Skeletal muscle cell (primary cell): ENCODE measurements at regions not wholly inside any gene's neighbourhood (a gene's known extent, or its start where the extent isn't known, plus 50 kb on each side); places are given as distances from the start of the nearest gene placed in this dataset.

ENCODE experiments used
- DNase-seq: peaks from one replicate; pipeline ENCODE4 v3.0.0-alpha.2; 2010; ENCODE audit warnings: low read depth
- H3K4me3 ChIP-seq: 2 replicates; pipeline ENCODE4 v1.5.1; 2011; ENCODE audit warnings: low read depth, mild to moderate bottlenecking, control low read depth, low read length, moderate library complexity

DNA sequence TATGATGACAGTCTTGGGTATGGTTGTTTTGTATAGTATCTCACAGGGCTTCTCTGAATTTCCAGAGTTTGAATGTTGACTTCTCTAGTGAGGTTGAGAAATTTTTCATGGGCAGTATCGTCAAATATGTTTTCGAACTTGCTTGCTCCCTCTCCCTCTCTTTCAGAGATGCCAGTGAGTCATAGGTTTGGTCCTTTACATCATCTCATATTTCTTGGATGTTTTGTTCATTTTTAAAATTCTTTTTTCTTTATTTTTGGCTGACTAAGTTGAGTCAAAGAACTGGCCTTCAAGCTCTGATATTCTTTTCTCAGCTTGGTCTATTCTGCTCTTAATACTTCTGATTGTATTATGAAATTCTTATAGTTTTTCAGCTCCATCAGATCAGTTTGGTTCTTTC lies 282.3 kb upstream of the NECTIN3 start:
- H3K4me3 ChIP-seq = no peak overlapping the region
- DNase-seq = no peak

DNA sequence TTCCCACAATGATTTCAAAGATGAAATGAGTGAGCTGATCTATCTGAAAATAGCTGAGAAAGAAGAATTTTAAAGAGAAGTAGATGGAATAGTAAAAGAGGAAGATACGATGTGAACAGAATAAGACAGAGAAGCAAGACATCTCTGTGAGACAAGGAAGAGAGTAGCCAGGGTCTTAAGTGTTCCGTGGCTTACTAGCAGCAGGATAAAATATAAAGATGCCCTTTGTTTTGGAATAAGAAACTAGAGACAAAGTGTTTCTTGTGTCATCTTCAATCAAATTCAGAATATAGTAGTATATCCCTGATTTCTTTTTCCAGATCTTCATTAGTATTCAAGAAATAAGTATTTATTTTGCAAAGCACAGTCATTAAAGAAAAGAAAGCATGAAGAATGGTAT lies 281.0 kb upstream of the NECTIN3 start:
- H3K4me3 ChIP-seq = no peak overlapping the region
- DNase-seq = no peak

DNA sequence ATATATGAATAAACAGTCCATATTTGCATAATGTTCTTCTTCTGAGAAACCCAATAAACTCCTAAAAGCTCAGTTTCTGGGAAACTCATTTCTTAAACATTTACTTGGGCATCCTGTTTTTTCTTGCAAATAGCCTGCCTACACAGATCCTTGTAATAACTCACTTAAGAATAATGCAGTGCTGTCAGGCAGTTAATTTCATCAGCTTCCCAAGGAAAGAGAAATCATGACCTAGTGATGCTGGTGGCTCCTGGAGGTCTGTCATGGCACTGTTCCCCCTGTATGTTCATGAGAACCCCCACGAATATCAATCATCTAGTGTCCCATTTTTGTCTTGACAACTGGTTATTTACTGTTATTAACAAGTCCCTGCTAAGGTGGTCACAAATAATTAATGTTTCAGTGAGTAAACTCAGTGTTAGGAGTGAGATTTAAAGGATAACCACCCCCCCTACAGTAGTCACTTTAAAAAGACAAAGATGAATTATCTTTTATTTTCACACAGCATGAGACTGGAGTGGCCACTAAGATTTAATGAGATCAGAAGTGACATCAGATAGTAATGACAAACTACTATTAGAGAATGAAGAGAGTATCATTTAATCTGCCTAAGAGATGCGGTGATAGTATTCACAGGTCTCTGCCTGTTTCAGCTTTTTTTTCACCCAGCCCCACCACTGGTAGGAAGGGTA lies 279.5 kb upstream of the NECTIN3 start:
- no peak overlapping the region for H3K4me3 ChIP-seq
- no peak for DNase-seq

DNA sequence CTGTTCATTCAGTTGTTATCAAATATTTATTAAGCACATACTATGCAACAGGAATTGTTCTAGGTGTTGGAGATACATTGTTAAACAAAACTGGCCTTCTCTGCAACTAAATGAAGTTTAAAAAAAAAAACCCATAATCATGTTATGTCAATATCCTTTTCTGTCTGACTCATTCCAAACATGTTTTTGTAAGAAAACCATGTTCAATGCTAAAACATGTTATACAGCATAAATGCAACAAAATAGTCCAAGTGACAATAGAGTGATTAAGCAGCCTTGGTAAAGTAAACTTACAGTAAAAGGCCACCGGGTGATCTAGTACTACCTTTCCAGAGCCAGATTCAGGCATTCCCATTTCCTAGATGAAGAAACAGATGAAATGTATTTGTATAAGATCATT lies 278.0 kb upstream of the NECTIN3 start:
- DNase-seq = no peak
- H3K4me3 ChIP-seq = no peak overlapping the region

DNA sequence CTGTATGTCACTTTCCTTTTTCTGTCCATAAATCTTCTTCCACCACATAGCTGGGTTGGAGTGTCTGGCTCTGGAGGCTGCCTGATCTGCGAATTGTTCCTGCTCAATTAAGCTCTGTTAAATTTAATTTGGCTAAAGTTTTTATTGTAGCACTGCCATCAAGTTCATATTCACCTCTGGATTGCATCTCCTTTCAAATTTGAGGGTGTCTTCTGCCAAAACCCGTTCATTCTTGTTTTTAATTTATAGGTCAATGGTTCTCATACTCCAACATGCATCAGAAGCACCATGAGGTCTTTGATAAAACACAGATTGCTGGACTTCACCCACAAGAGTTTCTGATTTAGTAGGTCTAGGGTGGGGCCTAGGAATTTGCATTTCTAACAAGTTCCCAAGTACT lies 276.5 kb upstream of the NECTIN3 start:
- no peak for DNase-seq
- no peak overlapping the region for H3K4me3 ChIP-seq

- DNase-seq = no peak
These were observed 272.3 kb upstream of the NECTIN3 start for GRCh38 chr3:110799271-110799670.

DNA sequence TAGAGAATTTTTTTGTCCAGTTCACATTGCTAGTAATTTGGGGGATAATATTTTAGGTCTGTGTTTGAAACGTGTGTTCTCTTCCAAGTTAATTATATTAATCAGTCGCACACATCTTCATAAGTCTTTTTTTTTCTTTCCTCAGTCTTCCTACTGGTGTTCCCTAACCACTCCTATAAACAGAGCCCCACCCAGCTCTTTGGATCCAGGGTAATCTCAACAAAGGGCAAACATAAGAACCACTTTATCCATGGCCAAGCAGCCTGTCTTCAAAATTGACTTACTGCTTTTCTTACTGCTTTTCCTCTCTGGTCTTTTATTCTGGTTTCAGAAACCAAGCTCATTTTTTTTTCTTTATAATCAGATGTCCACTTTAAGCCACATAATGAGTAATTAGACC lies 266.8 kb upstream of the NECTIN3 start:
- H3K4me3 ChIP-seq = no peak overlapping the region
- no peak for DNase-seq

More at GRCh38 chr3:110799271-110799670, 272.3 kb upstream of the NECTIN3 start:
- no peak overlapping the region for H3K4me3 ChIP-seq

DNA sequence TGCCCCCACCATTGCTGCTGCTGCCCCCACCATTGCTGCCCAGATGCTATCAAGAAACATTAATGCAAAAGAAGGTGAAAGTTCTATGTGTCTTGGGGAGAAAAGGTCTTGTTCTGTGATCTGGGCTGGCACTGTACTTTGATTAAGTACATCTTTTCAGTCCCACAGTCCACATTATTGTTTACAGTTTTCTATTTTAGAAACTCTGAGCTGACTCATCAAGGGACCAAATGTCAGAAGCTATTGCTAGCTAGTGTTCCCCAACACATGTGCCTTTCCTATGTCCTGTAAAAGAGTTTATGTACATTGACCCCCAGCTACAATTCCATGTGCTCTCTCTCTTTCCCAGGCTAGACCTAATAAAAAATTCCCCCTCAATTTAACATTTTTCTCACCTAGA lies 264.7 kb upstream of the NECTIN3 start:
- DNase-seq = no peak
- no peak overlapping the region for H3K4me3 ChIP-seq

GRCh38 chr3:110808630-110809029 lies 263.0 kb upstream of the NECTIN3 start:
- H3K4me3 ChIP-seq = no peak overlapping the region
- DNase-seq = no peak

GRCh38 chr3:110810356-110810755 lies 261.3 kb upstream of the NECTIN3 start:
- DNase-seq = no peak

DNA sequence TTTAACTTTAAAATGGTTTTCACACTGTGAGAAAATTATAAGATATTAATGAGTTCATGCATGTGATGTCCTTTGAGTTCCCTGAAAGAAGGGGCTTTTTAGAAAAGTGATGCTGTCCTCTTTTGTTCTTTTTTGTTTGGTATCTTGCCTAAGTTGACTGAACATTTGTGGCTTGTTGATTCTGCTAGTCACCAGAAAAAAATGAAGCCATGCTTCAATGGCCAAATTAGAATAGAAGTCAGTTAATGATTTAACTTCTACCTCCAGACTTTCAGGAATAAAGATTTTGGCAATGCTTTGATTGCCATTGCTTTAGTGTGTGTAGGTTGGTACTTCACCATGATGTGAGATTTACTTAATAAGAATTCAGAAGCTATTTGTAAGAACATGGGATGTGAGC lies 260.6 kb upstream of the NECTIN3 start:
- no peak for DNase-seq
- no peak overlapping the region for H3K4me3 ChIP-seq

More at GRCh38 chr3:110810356-110810755, 261.3 kb upstream of the NECTIN3 start:
- H3K4me3 ChIP-seq = no peak overlapping the region

DNA sequence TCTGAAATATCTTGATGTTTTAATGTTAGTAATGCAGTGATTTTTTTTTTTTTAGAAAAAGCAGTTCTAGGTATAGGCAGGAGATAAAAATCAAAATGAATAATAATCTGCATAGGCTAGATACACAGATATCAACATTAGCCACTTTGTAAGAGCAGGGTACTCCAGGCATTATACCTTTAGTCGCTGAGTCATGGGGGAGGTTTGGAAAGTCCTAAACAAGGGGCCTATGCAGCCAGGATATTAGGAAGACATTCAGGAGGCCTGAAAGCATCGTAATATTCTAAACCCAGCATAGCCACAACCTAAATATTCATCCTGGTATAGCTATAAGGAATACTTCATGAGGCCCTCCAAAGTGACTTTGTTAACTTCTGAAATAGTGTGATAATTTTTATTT lies 258.1 kb upstream of the NECTIN3 start:
- DNase-seq = no peak
- H3K4me3 ChIP-seq = no peak overlapping the region

GRCh38 chr3:110814170-110815007 lies 257.2 kb upstream of the NECTIN3 start:
- H3K4me3 ChIP-seq = no peak overlapping the region
- peak; percentile 72 for DNase-seq

- DNase-seq = peak; percentile 79
- H3K4me3 ChIP-seq = no peak overlapping the region
These were observed 256.5 kb upstream of the NECTIN3 start for GRCh38 chr3:110815008-110815583.

GRCh38 chr3:110816008-110816407 lies 255.6 kb upstream of the NECTIN3 start:
- DNase-seq = no peak
- no peak overlapping the region for H3K4me3 ChIP-seq

DNA sequence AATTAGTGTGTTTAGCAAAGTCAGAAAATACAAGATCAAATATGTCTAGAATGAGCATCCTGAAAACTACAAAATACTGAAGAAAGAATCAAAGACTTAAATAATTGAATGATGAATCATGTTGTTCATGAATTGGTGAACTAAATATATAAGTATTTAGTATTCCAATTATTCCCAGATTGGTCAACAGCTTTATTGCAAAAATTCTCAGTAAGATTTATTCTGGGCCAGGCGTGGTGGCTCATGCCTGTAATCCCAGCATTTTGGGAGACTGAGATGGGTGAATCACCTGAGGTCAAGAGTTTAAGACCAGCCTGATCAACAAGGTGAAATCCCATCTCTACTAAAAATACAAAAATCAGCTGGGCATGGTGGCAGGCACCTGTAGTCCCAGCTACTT lies 250.0 kb upstream of the NECTIN3 start:
- no peak for DNase-seq
- H3K4me3 ChIP-seq = no peak overlapping the region

DNA sequence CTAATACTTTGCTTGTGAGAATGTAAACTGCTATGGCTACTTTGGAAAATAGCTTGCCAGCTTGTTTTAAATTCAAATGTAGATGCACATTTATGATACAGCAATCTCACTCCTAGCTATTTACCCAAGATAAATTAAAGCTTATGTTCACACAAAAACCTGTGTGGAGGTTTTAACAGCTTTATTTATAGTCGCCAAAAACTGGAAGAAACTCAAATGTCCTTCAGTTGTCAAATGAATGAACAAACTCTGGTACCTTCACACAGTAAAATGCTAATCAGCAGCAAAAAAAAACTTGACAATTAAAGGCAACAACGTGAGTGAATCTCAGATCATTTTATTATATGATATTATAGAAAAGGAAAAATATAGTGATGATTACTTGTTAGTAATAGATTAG lies 248.6 kb upstream of the NECTIN3 start:
- H3K4me3 ChIP-seq = no peak overlapping the region
- no peak for DNase-seq

- H3K4me3 ChIP-seq = no peak overlapping the region
These were observed 224.6 kb upstream of the NECTIN3 start for GRCh38 chr3:110846971-110847370.

DNA sequence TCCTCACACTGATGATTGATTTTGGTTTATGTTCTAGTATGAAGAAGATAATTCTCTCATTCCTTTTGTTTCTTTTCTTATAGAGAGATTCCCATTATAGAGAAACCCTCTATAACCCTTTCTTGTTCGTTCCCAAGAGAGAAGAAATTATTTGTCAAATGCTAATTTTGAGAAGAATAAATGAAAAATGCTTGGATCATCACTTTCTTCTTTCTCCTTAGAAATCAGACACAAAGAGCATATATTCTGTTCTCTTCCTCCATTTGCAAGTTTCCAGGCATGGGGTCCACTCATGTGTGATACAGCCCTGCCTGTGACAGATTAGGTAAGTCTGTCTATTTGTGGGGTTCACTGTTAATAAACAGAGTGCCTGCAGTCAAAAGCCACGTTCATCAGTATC lies 222.6 kb upstream of the NECTIN3 start:
- DNase-seq = no peak
- no peak overlapping the region for H3K4me3 ChIP-seq

More at GRCh38 chr3:110846971-110847370, 224.6 kb upstream of the NECTIN3 start:
- DNase-seq = no peak

DNA sequence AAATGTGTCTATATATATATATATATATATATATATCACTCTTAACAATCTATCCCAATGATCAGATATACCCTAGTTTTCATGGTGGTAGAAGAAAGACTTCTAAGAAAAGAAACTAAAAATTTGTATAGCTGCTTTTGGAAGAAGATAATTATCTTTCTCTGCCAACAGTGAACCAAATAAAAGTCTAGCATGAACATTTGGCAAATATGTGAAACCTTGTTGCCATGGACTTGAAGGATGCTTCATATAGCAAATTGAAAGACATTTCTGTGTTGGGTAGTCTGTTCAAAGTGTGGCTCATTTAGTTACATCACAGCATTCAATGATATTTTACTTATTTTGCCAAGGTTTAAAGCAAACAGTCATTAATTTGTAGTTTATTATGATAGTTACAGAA lies 219.9 kb upstream of the NECTIN3 start:
- H3K4me3 ChIP-seq = no peak overlapping the region
- DNase-seq = no peak

- no peak for DNase-seq
- H3K4me3 ChIP-seq = no peak overlapping the region
These were observed 216.4 kb upstream of the NECTIN3 start for GRCh38 chr3:110855207-110855606.
